Naive thymus-derived CD4-positive, alpha-beta T cell (primary cell): ENCODE measurements at regions not wholly inside any gene's neighbourhood (a gene's known extent, or its start where the extent isn't known, plus 50 kb on each side); places are given as distances from the start of the nearest gene placed in this dataset.
"Not testable (repeated sequence)": the region's sequence is repeated elsewhere in the genome, so short reads cannot be mapped to it uniquely, and the experiment has no call there.

Source experiments
- ATAC-seq: fragments of 150-1000 bp; cut with Tn5 transposase; 2 replicates; pipeline ENCODE4 v1.10.0; 2021; ENCODE audit warnings: mild to moderate bottlenecking, moderate library complexity
- CTCF ChIA-PET: fragments of 350-600 bp; sonication (Branson Sonifier 250); formaldehyde crosslinking; loops from one replicate; lab custom pipeline; 2021; ENCODE audit warnings: antibody characterized with exemption; lab: Charles Lee
- POLR2A ChIA-PET: fragments of 350-600 bp; sonication (Branson Sonifier 250); formaldehyde crosslinking; loops from one replicate; lab custom pipeline; 2021; ENCODE audit warnings: antibody characterized with exemption, inconsistent platforms; lab: Charles Lee
- DNase-seq, 9 donors: peaks; one replicate each; pipeline versions ENCODE4 v3.0.0 to v3.0.0-alpha.2; 2020 to 2022; ENCODE audit warnings: mixed read lengths in 1 of 9
- H3K27ac ChIP-seq: one replicate; pipeline ENCODE4 v1.7.0; 2013; ENCODE audit warnings: mild to moderate bottlenecking, low read depth, low read length, moderate library complexity
- H3K27me3 ChIP-seq, 2 donors: one replicate each; pipeline ENCODE4 v1.7.0; 2013; ENCODE audit warnings: low read length in 2 of 2, mild to moderate bottlenecking in 2 of 2, moderate library complexity in 2 of 2; ENCODE audit not compliant: control insufficient read depth in 2 of 2, insufficient read depth in 2 of 2
- H3K36me3 ChIP-seq, 3 experiments: 1 replicate in 2 of 3; 2 replicates in 1 of 3; pipeline ENCODE4 v1.7.0; 2013; ENCODE audit warnings: low read length in 3 of 3, mild to moderate bottlenecking in 3 of 3, moderate library complexity in 1 of 3; ENCODE audit not compliant: insufficient read depth in 3 of 3, control insufficient read depth in 2 of 3
- H3K4me1 ChIP-seq, 2 donors: one replicate each; pipeline ENCODE4 v1.7.0; 2013; ENCODE audit warnings: low read length in 2 of 2, mild to moderate bottlenecking in 2 of 2, moderate library complexity in 1 of 2; ENCODE audit not compliant: control insufficient read depth in 2 of 2, insufficient read depth in 2 of 2
- H3K4me3 ChIP-seq: 2 replicates; pipeline ENCODE4 v1.7.0; 2013; ENCODE audit warnings: mild to moderate bottlenecking, low read length
- H3K9me3 ChIP-seq, 3 experiments: 1 replicate in 2 of 3; 2 replicates in 1 of 3; pipeline ENCODE4 v1.7.0; 2013; ENCODE audit warnings: low read length in 3 of 3; ENCODE audit not compliant: control insufficient read depth in 2 of 3
- H3K27ac Mint-ChIP-seq, 9 donors: one replicate each; pipeline ENCODE4 v1.8.0; 2020 to 2022; ENCODE audit warnings: mixed read lengths in 9 of 9, mild to moderate bottlenecking in 8 of 9, moderate library complexity in 5 of 9, inconsistent platforms in 2 of 9
- H3K27me3 Mint-ChIP-seq, 5 donors: one replicate each; pipeline ENCODE4 v1.8.0; 2021 to 2022; ENCODE audit warnings: mixed read lengths in 5 of 5, mild to moderate bottlenecking in 1 of 5
- H3K36me3 Mint-ChIP-seq, 5 donors: one replicate each; pipeline ENCODE4 v1.8.0; 2020 to 2022; ENCODE audit warnings: mixed read lengths in 5 of 5, mild to moderate bottlenecking in 3 of 5, inconsistent platforms in 1 of 5
- H3K4me1 Mint-ChIP-seq, 7 donors: one replicate each; pipeline ENCODE4 v1.8.0; 2020 to 2022; ENCODE audit warnings: mixed read lengths in 7 of 7, mild to moderate bottlenecking in 3 of 7, inconsistent platforms in 1 of 7
- H3K4me3 Mint-ChIP-seq, 10 donors: one replicate each; pipeline ENCODE4 v1.8.0; 2020 to 2022; ENCODE audit warnings: mild to moderate bottlenecking in 10 of 10, mixed read lengths in 10 of 10, moderate library complexity in 6 of 10, inconsistent platforms in 2 of 10
- H3K9me3 Mint-ChIP-seq, 11 donors: one replicate each; pipeline ENCODE4 v1.8.0; 2020 to 2022; ENCODE audit warnings: mixed read lengths in 11 of 11, mild to moderate bottlenecking in 4 of 11, inconsistent platforms in 1 of 11, moderate library complexity in 1 of 11
- intact Hi-C, 2 donors: fragments of 100-400 bp; cut with micrococcal nuclease; formaldehyde crosslinking; loops; one replicate each; pipeline ENCODE4 v1.15.1; 2023

- Histone ChIP-seq H3K9me3 (no peaks in the 10 kb centered on the region), H3K4me3 (no peak overlapping the region), H3K4me1 (no peaks in the 10 kb centered on the region), H3K36me3 (no peaks in the 10 kb centered on the region), H3K27ac (no peak overlapping the region), H3K27me3 (no peaks in the 10 kb centered on the region)
- no peak overlapping the region for H3K4me3 Mint-ChIP-seq
- H3K27ac Mint-ChIP-seq = no peak overlapping the region
- H3K4me1 Mint-ChIP-seq = no peaks in the 10 kb centered on the region
- H3K36me3 Mint-ChIP-seq = peaks cover 0 to 14% (median 0%) of the 10 kb centered on the region in 5 donors
- no peaks in the 10 kb centered on the region for H3K27me3 Mint-ChIP-seq
- ChIA-PET POLR2A (no interaction called here), CTCF (no interaction called here)
- DNase-seq (no peak), ATAC-seq (peak; percentile 27)
- intact Hi-C loops = no loop called here
- H3K9me3 Mint-ChIP-seq = peaks cover 0 to 10% (median 5%) of the 10 kb centered on the region in 11 donors
Observed at GRCh38 chr12:89194683-89195082, 157.6 kb downstream of the DUSP6 start.

GRCh38 chr12:89192429-89192828 is 159.9 kb downstream of the DUSP6 start:
- POLR2A ChIA-PET = no interaction called here
- CTCF ChIA-PET = no interaction called here

GRCh38 chr12:89191597-89191996 is 160.7 kb downstream of the DUSP6 start:
- H3K36me3 ChIP-seq, ATAC-seq, intact Hi-C loops, DNase-seq, H3K4me1 Mint-ChIP-seq, CTCF ChIA-PET, H3K4me1 ChIP-seq, H3K27me3 ChIP-seq, POLR2A ChIA-PET, H3K9me3 ChIP-seq, H3K27ac ChIP-seq, H3K27ac Mint-ChIP-seq, H3K4me3 ChIP-seq, H3K27me3 Mint-ChIP-seq, H3K4me3 Mint-ChIP-seq: not testable (repeated sequence)
- Mint-ChIP-seq H3K9me3 (peaks cover 5 to 33% (median 20%) of the 10 kb centered on the region in 11 donors), H3K36me3 (peaks cover 0 to 25% (median 12%) of the 10 kb centered on the region in 5 donors)

More at GRCh38 chr12:89192429-89192828, 159.9 kb downstream of the DUSP6 start:
- no peaks in the 10 kb centered on the region for H3K4me1 ChIP-seq
- H3K27ac ChIP-seq = no peak overlapping the region
- Mint-ChIP-seq H3K4me3 (no peak overlapping the region), H3K27ac (no peak overlapping the region), H3K9me3 (peaks cover 5 to 32% (median 20%) of the 10 kb centered on the region in 11 donors), H3K27me3 (no peaks in the 10 kb centered on the region), H3K36me3 (peaks cover 0 to 25% (median 12%) of the 10 kb centered on the region in 5 donors), H3K4me1 (no peaks in the 10 kb centered on the region)
- H3K4me3 ChIP-seq = no peak overlapping the region
- H3K36me3 ChIP-seq = no peaks in the 10 kb centered on the region
- H3K9me3 ChIP-seq = peaks cover 0 to 4% (median 0%) of the 10 kb centered on the region in 3 experiments
- H3K27me3 ChIP-seq = no peaks in the 10 kb centered on the region
- ATAC-seq = peak; percentile 34
- intact Hi-C loops = no loop called here
- no peak for DNase-seq

GRCh38 chr12:89189448-89189847 is 162.9 kb downstream of the DUSP6 start:
- intact Hi-C loops = no loop called here
- Mint-ChIP-seq H3K4me1 (peaks cover 0 to 2% (median 0%) of the 10 kb centered on the region in 7 donors), H3K27me3 (peaks cover 0 to 8% (median 0%) of the 10 kb centered on the region in 5 donors), H3K4me3 (no peak overlapping the region), H3K27ac (no peak overlapping the region), H3K36me3 (peaks cover 0 to 33% (median 13%) of the 10 kb centered on the region in 5 donors), H3K9me3 (peaks cover 8 to 33% (median 21%) of the 10 kb centered on the region in 11 donors)
- H3K27me3 ChIP-seq = no peaks in the 10 kb centered on the region
- no peak for ATAC-seq
- DNase-seq = no peak
- H3K27ac ChIP-seq = no peak overlapping the region
- peaks cover 0 to 4% (median 0%) of the 10 kb centered on the region in 3 experiments for H3K9me3 ChIP-seq
- no peak overlapping the region for H3K4me3 ChIP-seq
- H3K36me3 ChIP-seq = no peaks in the 10 kb centered on the region
- H3K4me1 ChIP-seq = no peaks in the 10 kb centered on the region
- POLR2A ChIA-PET = no interaction called here
- CTCF ChIA-PET = no interaction called here

- H3K4me3 ChIP-seq = no peak overlapping the region
- ChIA-PET CTCF (no interaction called here), POLR2A (no interaction called here)
- DNase-seq (no peak), ATAC-seq (no peak)
- H3K27ac ChIP-seq = no peak overlapping the region
- no peaks in the 10 kb centered on the region for H3K27me3 ChIP-seq
- H3K9me3 Mint-ChIP-seq = peaks cover 8 to 33% (median 21%) of the 10 kb centered on the region in 11 donors
- H3K36me3 ChIP-seq = no peaks in the 10 kb centered on the region
- H3K27ac Mint-ChIP-seq = no peak overlapping the region
- H3K4me3 Mint-ChIP-seq = peak overlapping the region in 1 of 10 donors; percentile 5
- peaks cover 0 to 10% (median 0%) of the 10 kb centered on the region in 7 donors for H3K4me1 Mint-ChIP-seq
- no peaks in the 10 kb centered on the region for H3K4me1 ChIP-seq
- peaks cover 0 to 8% (median 0%) of the 10 kb centered on the region in 5 donors for H3K27me3 Mint-ChIP-seq
- intact Hi-C loops = no loop called here
- H3K36me3 Mint-ChIP-seq = peaks cover 0 to 43% (median 13%) of the 10 kb centered on the region in 5 donors
- peaks cover 0 to 4% (median 0%) of the 10 kb centered on the region in 3 experiments for H3K9me3 ChIP-seq
Observed at GRCh38 chr12:89187507-89187906, 164.8 kb downstream of the DUSP6 start.

- Mint-ChIP-seq H3K4me1 (peaks cover 0 to 24% (median 4%) of the 10 kb centered on the region in 7 donors), H3K36me3 (peaks cover 0 to 41% (median 12%) of the 10 kb centered on the region in 5 donors), H3K4me3 (no peak overlapping the region), H3K9me3 (peaks cover 8 to 33% (median 18%) of the 10 kb centered on the region in 11 donors), H3K27me3 (peaks cover 0 to 8% (median 0%) of the 10 kb centered on the region in 5 donors), H3K27ac (peak overlapping the region in 1 of 9 donors; percentile 31)
- no peaks in the 10 kb centered on the region for H3K27me3 ChIP-seq
- no peak overlapping the region for H3K4me3 ChIP-seq
- H3K9me3 ChIP-seq = peaks cover 0 to 4% (median 0%) of the 10 kb centered on the region in 3 experiments
- no peak for DNase-seq
- no peak overlapping the region for H3K27ac ChIP-seq
- ATAC-seq = no peak
- H3K4me1 ChIP-seq = peaks cover 0 to 5% of the 10 kb centered on the region in 2 donors
- H3K36me3 ChIP-seq = no peaks in the 10 kb centered on the region
- POLR2A ChIA-PET = no interaction called here
- intact Hi-C loops = no loop called here
- CTCF ChIA-PET = no interaction called here
Observed at GRCh38 chr12:89185889-89186288, 166.4 kb downstream of the DUSP6 start.

GRCh38 chr12:89185181-89185580 is 167.1 kb downstream of the DUSP6 start:
- ChIA-PET POLR2A (no interaction called here), CTCF (no interaction called here)
- H3K27me3 ChIP-seq = no peaks in the 10 kb centered on the region
- H3K4me3 ChIP-seq = no peak overlapping the region
- Mint-ChIP-seq H3K27ac (no peak overlapping the region), H3K9me3 (peaks cover 8 to 28% (median 17%) of the 10 kb centered on the region in 11 donors), H3K27me3 (peaks cover 0 to 8% (median 0%) of the 10 kb centered on the region in 5 donors), H3K36me3 (peaks cover 0 to 36% (median 12%) of the 10 kb centered on the region in 5 donors), H3K4me3 (no peak overlapping the region), H3K4me1 (peaks cover 3 to 31% (median 11%) of the 10 kb centered on the region in 7 donors)
- DNase-seq (no peak), ATAC-seq (no peak)
- intact Hi-C loops = no loop called here
- H3K27ac ChIP-seq = no peak overlapping the region
- peaks cover 0 to 4% (median 0%) of the 10 kb centered on the region in 3 experiments for H3K9me3 ChIP-seq
- H3K4me1 ChIP-seq = peaks cover 0 to 5% of the 10 kb centered on the region in 2 donors
- no peaks in the 10 kb centered on the region for H3K36me3 ChIP-seq
